COLO668 (cell line): ENCODE measurements at regions not wholly inside any gene's neighbourhood (a gene's known extent, or its start where the extent isn't known, plus 50 kb on each side); places are given as distances from the start of the nearest gene placed in this dataset.

Experiments
- DNase-seq: peaks from one replicate; lab custom pipeline; 2025; ENCODE audit not compliant: unreplicated experiment; lab: John Stamatoyannopoulos, UW

GRCh38 chr21:26743524-26743923, 101.7 kb downstream of the ADAMTS1 start:
- no peak for DNase-seq

- DNase-seq, result no peak
These were observed 106.0 kb downstream of the ADAMTS1 start for GRCh38 chr21:26739189-26739588.

GRCh38 chr21:26736449-26736848, 108.8 kb downstream of the ADAMTS1 start:
- DNase-seq, result no peak

DNA sequence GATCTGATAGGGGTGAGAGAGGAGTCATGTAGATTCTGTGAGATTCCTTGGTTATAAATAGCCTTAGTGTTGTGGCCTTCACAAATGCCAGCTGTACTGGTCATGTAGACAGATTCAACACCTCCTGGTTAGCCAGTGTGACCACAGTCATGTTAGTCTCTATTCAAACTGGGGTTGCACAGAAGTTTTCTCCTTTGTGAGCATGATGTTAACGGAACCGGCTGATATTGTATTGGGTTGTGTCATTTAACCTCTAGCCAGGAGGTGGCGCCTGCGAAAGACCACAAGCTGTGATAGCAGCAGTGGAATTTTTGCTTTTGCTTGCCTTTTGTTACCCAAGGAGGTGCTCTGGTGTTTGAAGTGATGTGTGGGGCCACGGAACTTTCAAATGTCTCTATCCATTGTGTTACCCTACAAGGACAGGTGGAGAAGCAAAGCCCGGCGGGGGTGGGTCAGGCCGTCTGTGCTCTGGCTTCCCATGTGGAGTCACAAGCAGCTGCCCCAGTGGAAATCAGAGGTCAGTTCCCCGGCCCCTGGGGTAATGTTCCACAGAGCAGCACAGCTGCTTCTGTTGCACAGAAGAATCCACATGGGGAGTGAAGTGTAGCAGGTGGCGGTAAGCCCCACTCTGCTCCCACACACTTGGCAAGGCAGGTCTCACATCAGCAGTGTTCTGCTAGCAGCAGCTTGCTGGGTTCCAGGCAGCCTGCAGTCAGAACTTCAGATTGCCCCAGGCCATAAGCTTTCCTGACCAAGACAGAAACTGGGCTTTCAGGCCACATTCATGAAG, 112.6 kb downstream of the ADAMTS1 start:
- peak; percentile 12 for DNase-seq

DNA sequence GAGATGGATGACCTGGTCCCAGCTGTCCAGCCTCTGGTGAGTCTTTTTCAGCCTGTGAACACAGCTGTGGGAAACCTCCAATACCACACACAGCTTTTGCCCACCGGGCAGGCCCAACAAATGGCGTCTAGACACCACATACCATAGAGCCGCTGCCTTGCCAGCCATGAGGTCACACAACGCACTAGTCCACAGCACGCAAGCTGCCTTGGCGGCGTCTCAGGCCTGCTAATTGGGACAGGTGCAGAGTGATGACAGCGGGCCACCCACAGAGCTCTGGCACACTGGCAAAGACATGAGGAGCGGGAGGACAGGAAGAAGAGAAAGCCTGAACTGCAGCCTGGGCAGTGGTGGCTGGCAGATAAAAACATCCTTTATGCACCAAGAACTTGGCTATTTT, 125.5 kb downstream of the ADAMTS1 start:
- no peak for DNase-seq

DNA sequence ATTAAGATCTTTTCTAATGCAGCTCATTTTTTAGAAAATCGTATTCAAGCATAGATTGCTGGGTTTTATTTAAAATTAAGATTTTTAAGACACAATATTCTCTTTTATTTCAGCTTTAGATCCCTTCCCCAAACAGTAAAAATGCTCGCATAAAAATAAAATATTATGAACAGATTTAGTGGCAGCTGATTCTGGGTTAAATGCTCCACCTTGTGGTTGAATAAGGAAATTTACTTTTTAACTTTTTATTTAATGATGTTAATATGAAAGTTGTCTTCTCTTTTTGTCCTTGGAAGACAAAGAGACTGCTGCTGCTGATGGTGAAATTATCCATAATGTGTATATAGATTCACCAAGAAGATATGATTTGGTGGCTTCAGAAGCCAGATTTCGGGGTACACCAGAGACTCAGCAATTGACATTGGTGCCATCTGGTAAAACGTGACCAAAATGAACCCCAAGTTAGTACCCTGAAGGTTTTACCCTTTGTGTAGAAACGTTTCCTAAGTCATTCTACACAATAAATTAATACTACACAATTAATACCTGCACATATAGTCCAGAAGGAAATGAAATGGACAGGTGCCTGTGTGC, 128.0 kb downstream of the ADAMTS1 start:
- no peak for DNase-seq

GRCh38 chr21:26715878-26716506, 129.2 kb downstream of the ADAMTS1 start:
- DNase-seq, result no peak

- DNase-seq, result no peak
These were observed 130.1 kb downstream of the ADAMTS1 start for GRCh38 chr21:26715116-26715515.

- DNase-seq, result no peak
These were observed 135.1 kb downstream of the ADAMTS1 start for GRCh38 chr21:26710155-26710554.

DNA sequence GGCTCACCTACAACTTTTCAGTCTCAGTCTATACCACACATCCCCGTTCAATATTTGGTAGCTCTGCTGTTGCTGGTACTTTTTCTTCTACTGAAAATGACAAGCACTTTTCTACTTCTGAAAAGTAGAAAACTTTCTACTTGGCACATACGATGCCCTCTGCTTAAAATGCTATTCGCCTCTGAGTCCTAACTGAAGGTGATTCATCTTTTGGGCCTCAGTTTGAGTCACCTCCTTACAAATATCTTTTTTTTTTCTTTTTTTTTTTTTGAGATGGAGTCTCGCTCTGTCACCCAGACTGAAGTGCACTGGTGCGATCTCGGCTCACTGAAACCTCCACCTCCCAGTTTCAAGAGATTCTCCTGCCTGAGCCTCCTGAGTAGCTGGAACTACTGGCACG, 136.0 kb upstream of the CYYR1 start:
- no peak for DNase-seq

GRCh38 chr21:26708223-26708800, 135.2 kb upstream of the CYYR1 start:
- DNase-seq, result no peak

- no peak for DNase-seq
These were observed 134.2 kb upstream of the CYYR1 start for GRCh38 chr21:26707246-26707645.

GRCh38 chr21:26698416-26698815, 125.3 kb upstream of the CYYR1 start:
- no peak for DNase-seq

GRCh38 chr21:26691416-26691815, 118.3 kb upstream of the CYYR1 start:
- DNase-seq, result no peak

DNA sequence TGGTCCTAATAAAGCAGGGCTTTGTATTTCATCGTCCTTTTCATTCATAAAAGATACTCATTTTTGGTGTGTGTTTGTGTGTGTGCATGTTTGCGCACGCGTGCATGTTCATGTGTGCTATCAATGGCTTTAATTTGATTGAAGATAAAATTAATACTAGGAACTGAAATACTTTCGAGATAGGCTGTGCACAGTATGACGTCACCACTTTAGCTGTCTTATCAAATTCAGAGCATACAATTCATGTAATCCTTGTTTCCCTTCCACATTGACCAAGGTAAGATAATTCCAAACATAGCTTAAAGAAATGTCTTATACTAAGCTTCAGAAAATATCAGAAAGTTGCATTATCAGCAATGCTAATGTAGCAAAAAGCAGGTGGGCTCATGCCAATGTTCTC, 113.6 kb upstream of the CYYR1 start:
- DNase-seq, result no peak

DNA sequence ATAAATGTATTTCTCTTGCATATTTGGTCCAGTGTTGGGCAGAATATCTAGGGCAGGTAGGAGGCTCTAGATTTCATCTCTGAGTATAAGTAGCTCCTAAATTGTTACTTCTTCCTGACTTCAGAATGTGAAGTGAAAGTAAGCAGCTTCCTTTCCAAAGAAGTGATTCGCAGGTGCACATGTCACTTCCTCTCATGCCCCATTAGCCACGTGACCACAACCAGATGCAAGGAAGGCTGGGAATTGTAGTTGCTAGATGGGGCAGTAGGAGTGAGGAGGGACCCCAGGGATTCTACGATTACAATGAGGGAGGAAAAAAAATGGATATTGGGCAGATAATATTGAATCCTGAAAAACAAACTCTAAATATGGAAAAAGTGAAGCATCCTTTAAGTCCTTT, 113.2 kb upstream of the CYYR1 start:
- DNase-seq, result no peak

- no peak for DNase-seq
These were observed 111.8 kb upstream of the CYYR1 start for GRCh38 chr21:26684889-26685288.

DNA sequence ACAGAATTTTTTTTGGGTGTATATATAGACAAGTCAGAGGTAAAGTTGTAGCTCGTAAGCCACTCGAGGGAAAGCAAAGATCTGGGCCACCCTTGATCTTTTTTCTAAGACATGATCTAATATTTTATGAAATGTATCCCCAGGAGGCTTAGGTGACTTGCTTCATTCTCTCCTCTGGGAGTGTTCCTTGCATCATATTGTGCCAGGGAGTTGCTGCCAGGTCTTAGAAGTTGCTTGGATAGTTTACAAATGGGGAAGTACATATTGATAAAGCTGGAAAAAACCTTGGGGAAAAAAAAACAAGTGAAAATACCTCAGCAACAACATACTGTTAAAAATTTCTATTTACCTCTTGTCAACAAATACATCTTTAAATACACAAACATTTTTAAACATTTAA, 110.9 kb upstream of the CYYR1 start:
- DNase-seq, result no peak

DNA sequence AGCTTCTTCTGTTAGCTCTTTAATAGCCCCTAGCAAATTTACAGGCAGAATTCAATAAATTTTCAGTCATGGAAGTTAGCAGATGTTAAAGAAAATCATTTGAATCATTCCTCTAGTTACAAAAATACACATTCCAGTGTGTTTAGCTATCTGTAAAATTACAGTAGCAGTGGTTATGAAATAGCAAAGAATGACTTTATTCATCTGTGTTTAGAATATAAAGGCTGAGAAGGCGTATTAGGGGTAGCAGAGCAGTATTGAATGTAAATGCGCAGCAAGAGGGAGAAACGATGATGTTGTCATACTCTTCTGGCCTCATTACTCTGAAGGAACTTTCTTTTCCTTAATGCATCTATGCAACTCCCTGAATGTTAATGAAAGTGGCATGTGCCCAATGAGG, 106.2 kb upstream of the CYYR1 start:
- no peak for DNase-seq

- DNase-seq, result no peak
These were observed 101.2 kb upstream of the CYYR1 start for GRCh38 chr21:26674323-26674722.

DNA sequence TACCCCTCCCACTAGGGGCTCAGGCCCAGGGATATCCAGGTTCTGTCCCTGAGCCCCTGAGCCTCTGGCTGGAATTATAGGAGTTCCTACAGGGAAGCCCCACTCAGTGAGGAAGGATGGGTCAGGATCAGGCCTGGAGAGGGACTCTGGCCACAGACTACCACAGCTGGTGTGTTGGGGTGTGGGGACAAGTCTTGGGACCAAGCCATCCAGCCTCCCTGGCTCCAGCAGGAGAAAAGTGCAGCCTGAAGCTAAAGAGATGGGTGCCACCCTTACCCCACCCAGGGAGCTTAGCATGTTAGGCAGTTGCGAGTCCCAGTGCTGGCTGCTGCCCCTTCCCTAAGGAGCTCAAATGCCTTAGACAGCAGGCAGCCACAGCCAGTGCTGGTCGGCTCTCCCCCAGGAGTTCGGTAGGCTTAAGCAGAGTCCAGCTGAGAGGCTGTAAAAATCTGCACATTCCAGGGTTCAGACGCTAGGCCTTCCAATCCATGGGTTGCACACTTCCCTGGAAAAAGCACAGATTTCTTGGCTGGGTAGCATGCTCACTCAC, 96.2 kb upstream of the CYYR1 start:
- no peak for DNase-seq

- no peak for DNase-seq
These were observed 86.7 kb upstream of the CYYR1 start for GRCh38 chr21:26659757-26660156.
